ENCODE measurements at regions not wholly inside any gene's neighbourhood (a gene's known extent, or its start where the extent isn't known, plus 50 kb on each side); places are given as distances from the start of the nearest gene placed in this dataset.

DNA sequence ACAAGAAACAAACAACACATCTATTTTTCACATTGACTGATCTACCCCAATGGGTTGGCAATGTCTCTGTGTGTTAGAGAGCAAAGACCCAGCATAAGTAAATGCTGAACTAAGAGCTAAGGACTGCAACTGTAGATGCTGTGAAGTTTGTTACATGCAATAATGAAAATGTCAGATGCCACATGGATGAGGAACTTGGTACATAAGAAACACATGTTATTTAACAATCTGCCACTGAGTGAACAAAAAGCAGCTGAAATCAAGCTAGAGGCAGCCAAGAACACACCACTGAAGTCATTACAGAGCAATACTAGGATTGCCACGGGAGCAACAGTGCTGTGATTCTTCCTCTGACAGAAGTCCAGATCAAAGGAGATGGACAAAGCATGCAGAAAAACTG is 389.4 kb downstream of the CDH2 start:
- DNase-seq (ENCODE audit: extremely low spot score), result no peak
- Histone ChIP-seq H3K4me1 (no peaks in the 10 kb centered on the region), H3K27me3 (peaks cover 0 to 6% (median 0%) of the 10 kb centered on the region in 4 donors), H3K27ac (replicated peaks in 1 of 4) (no peak overlapping the region), H3K9me3 (no peaks in the 10 kb centered on the region), H3K4me3 (no peak overlapping the region), H3K36me3 (no peaks in the 10 kb centered on the region)
- TF ChIP-seq POLR2A (IDR thresholded peaks at IDR 0.05; ENCODE audit: low read depth) (no peak), EP300 (IDR thresholded peaks at IDR 0.05) (no peak), POLR2AphosphoS5 (IDR thresholded peaks at IDR 0.05) (no peak)
- TF ChIP-seq, protein P1, sequence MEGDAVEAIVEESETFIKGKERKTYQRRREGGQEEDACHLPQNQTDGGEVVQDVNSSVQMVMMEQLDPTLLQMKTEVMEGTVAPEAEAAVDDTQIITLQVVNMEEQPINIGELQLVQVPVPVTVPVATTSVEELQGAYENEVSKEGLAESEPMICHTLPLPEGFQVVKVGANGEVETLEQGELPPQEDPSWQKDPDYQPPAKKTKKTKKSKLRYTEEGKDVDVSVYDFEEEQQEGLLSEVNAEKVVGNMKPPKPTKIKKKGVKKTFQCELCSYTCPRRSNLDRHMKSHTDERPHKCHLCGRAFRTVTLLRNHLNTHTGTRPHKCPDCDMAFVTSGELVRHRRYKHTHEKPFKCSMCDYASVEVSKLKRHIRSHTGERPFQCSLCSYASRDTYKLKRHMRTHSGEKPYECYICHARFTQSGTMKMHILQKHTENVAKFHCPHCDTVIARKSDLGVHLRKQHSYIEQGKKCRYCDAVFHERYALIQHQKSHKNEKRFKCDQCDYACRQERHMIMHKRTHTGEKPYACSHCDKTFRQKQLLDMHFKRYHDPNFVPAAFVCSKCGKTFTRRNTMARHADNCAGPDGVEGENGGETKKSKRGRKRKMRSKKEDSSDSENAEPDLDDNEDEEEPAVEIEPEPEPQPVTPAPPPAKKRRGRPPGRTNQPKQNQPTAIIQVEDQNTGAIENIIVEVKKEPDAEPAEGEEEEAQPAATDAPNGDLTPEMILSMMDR (IDR thresholded peaks at IDR 0.05), result no peak
- intact Hi-C loops (cut with DNase I), result no loop called here
- 44% methylated on average over 1 of the region's 1 CpG for WGBS

DNA sequence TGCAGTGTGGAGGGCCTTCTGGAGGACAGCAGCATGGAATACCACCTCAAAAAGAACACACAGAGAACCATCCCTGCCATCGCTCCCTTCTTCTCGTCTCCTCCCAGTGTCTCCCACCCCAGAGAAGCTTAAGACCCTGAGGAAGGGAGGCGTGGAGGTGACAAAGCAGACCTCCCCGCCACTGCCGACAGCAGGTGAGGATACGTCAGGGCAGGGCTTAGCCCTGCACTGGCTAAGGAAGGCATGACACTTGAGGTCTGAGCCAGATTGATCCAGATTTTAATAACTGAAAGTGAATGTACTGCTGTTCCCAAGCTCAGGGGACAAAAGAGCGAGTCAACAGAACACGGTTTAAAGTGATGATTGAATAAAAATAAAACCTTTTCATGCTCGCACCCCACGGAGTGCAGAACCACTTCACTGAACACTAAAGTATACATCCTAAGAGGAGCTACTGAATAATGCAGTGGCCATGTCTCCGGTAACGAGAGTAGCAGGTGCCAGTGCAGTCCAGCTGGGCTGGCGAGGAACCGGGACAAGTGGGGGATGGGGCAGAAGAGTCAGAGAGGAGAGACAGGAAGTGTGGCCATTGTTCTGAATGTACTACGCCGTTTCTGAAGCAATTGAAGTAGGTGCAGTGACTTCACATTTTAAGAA is 391.0 kb downstream of the CDH2 start:
- intact Hi-C loops (cut with DNase I), result no loop called here

DNA sequence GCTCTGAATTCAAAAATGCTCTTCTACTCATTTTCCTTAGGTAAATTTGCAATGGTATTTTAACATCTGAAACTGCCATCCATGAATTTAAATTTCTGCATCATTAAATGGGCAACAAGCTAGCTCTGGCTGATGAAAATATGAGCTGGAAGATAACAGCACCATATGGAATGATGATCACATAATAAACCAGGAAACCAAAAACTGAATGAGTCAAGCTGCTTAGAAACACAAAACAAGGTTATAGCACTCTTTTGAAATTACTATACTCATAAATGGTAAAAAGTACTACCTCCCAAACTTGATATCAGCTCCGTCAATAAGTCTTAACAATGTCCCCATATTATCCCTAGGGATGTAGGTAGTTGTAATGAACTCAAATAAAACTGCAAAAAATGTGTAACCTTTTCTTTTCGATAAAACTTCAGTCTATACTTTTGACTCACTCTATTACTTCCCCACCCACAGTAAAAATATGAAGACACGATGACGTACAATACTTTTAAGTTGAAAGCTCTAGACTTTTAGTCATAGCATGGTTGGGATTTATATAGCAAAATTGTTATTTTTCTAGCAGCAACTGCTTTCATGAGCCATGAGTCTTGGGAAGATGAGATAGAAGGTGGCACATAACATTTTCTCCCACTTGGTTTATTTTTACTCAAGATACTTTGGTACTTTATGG is 396.7 kb downstream of the CDH2 start:
- Histone ChIP-seq H3K36me3 (no peaks in the 10 kb centered on the region), H3K4me1 (no peaks in the 10 kb centered on the region), H3K4me3 (no peak overlapping the region), H3K27me3 (peaks cover 0 to 6% (median 0%) of the 10 kb centered on the region in 4 donors), H3K9me3 (no peaks in the 10 kb centered on the region), H3K27ac (replicated peaks in 1 of 4) (no peak overlapping the region)
- DNase-seq (ENCODE audit: extremely low spot score), result no peak
- TF ChIP-seq, protein P1 (IDR thresholded peaks at IDR 0.05), result no peak
- no peak for TF ChIP-seq EP300 (IDR thresholded peaks at IDR 0.05)
- TF ChIP-seq POLR2A (IDR thresholded peaks at IDR 0.05; ENCODE audit: low read depth), result no peak
- TF ChIP-seq POLR2AphosphoS5 (IDR thresholded peaks at IDR 0.05), result no peak
- intact Hi-C loops (cut with DNase I), result no loop called here
- WGBS, result 95% methylated on average over 4 of the region's 4 CpGs

More for the DNA sequence above, 391.0 kb downstream of the CDH2 start:
- Histone ChIP-seq H3K9me3 (no peaks in the 10 kb centered on the region), H3K27ac (replicated peaks in 1 of 4) (no peak overlapping the region), H3K4me1 (no peaks in the 10 kb centered on the region), H3K27me3 (peaks cover 0 to 6% (median 0%) of the 10 kb centered on the region in 4 donors), H3K36me3 (no peaks in the 10 kb centered on the region), H3K4me3 (no peak overlapping the region)
- DNase-seq (ENCODE audit: extremely low spot score), result no peak
- TF ChIP-seq, protein P1 (IDR thresholded peaks at IDR 0.05), result no peak
- no peak for TF ChIP-seq EP300 (IDR thresholded peaks at IDR 0.05)
- TF ChIP-seq POLR2A (IDR thresholded peaks at IDR 0.05; ENCODE audit: low read depth), result no peak
- TF ChIP-seq POLR2AphosphoS5 (IDR thresholded peaks at IDR 0.05), result no peak
- 89% methylated on average over 16 of the region's 16 CpGs for WGBS

DNA sequence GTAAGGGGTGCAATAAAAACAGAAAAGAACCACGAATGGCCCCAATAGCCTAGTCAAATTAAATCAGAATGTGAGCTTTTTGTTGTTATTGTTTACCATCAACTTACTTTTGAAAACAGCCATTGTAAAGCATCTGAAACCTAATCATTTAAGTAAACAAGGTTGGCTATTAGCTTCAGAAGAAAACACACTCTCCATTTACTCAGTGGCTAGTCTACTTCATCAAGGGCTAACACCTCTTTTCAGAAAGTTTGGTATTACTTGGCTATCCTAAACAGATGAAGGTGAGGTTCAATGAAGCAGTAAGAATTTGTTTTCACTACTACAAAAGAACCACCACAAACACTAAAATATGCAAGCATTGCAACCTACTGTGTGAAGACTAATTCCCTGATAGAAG is 398.0 kb downstream of the CDH2 start:
- Histone ChIP-seq H3K27me3 (no peaks in the 10 kb centered on the region), H3K4me3 (no peak overlapping the region), H3K36me3 (no peaks in the 10 kb centered on the region), H3K27ac (replicated peaks in 1 of 4) (no peak overlapping the region), H3K4me1 (no peaks in the 10 kb centered on the region), H3K9me3 (no peaks in the 10 kb centered on the region)
- TF ChIP-seq EP300 (IDR thresholded peaks at IDR 0.05) (no peak), POLR2A (IDR thresholded peaks at IDR 0.05; ENCODE audit: low read depth) (no peak), POLR2AphosphoS5 (IDR thresholded peaks at IDR 0.05) (no peak)
- TF ChIP-seq, protein P1 (IDR thresholded peaks at IDR 0.05), result no peak
- DNase-seq (ENCODE audit: extremely low spot score), result no peak
- 16% methylated on average over 1 of the region's 1 CpG for WGBS
- intact Hi-C loops (cut with DNase I), result no loop called here

Measured in esophagus muscularis mucosa (tissue), 4 donors.